GM12864 (cell line): ENCODE measurements at regions not wholly inside any gene's neighbourhood (a gene's known extent, or its start where the extent isn't known, plus 50 kb on each side); places are given as distances from the start of the nearest gene placed in this dataset.

Source experiments
- DNase-seq: peaks from one replicate; pipeline ENCODE4 v3.0.0-alpha.2; 2011; ENCODE audit warnings: low read depth
- H3K4me3 ChIP-seq: 2 replicates; pipeline ENCODE4 v1.5.1; 2011; ENCODE audit warnings: mild to moderate bottlenecking, low read depth, low read length, control low read depth
- TF ChIP-seq, protein P1 (sequence below): IDR thresholded peaks from 2 replicates; pipeline ENCODE4 v1.5.1; 2011; ENCODE audit warnings: low read depth, mild to moderate bottlenecking, moderate library complexity, low read length, control low read depth, inconsistent platforms; ENCODE audit errors: missing control alignments

DNA sequence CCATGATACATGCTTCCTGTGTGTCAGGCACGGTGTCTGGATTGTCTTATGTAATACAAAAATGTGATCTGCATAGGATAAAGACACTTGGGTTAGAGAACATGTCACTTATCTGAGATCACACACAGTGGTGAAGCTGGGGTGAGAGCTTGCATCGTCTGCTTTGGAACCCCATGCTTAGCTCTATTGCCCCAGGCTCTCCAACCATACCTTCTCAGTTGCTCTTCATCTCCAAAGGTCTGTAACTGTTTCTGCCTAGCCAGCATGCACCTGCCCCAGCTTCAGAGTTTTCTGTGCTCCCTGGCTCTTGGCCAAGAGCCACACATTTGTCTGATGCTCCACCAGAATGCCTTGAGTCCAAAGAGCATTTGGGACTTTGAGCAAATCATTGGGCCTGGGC, 93.9 kb upstream of the COG2 start:
- TF ChIP-seq, protein P1, sequence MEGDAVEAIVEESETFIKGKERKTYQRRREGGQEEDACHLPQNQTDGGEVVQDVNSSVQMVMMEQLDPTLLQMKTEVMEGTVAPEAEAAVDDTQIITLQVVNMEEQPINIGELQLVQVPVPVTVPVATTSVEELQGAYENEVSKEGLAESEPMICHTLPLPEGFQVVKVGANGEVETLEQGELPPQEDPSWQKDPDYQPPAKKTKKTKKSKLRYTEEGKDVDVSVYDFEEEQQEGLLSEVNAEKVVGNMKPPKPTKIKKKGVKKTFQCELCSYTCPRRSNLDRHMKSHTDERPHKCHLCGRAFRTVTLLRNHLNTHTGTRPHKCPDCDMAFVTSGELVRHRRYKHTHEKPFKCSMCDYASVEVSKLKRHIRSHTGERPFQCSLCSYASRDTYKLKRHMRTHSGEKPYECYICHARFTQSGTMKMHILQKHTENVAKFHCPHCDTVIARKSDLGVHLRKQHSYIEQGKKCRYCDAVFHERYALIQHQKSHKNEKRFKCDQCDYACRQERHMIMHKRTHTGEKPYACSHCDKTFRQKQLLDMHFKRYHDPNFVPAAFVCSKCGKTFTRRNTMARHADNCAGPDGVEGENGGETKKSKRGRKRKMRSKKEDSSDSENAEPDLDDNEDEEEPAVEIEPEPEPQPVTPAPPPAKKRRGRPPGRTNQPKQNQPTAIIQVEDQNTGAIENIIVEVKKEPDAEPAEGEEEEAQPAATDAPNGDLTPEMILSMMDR: no peak
- no peak overlapping the region for H3K4me3 ChIP-seq
- no peak for DNase-seq

DNA sequence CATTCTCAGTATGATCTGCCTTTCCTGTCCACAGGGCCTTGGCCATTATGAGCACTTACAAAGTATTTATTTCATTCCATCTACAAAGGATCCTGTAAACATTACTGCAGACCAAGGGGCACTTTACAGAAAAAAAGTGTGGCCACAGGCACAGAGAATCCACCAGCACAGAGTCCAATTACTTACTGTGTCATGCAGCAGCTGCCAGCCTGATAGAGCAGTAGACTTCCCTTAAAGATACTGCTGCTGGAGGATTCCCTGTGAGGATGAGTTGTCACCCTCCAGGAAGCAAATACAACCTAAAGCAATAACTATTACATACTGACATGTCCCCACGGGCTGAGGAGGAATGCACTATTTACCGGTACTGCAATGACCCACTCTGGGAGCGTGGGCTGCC, 97.1 kb upstream of the COG2 start:
- TF ChIP-seq, protein P1: no peak
- no peak for DNase-seq

DNA sequence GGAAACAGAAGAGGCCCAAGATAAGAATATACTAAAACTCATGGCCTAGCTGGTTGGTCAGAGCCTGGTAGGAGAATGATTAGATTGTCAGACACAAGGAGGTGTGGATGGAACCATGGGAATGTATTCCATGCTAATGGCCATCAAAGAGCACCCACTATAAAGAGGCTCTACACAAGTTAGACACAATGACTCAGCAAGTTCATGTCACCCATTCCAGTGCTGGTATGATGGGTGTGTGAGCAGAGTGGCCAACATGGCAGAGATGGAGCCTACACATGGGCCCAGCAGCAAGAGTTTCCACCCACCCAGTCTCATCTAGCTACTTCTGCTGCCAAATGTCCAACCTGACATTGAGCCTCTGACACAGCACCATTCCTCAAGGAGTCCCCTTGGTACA, 97.5 kb upstream of the COG2 start:
- TF ChIP-seq, protein P1: no peak
- DNase-seq: no peak
- no peak overlapping the region for H3K4me3 ChIP-seq

More for the DNA sequence above, 97.1 kb upstream of the COG2 start:
- no peak overlapping the region for H3K4me3 ChIP-seq

DNA sequence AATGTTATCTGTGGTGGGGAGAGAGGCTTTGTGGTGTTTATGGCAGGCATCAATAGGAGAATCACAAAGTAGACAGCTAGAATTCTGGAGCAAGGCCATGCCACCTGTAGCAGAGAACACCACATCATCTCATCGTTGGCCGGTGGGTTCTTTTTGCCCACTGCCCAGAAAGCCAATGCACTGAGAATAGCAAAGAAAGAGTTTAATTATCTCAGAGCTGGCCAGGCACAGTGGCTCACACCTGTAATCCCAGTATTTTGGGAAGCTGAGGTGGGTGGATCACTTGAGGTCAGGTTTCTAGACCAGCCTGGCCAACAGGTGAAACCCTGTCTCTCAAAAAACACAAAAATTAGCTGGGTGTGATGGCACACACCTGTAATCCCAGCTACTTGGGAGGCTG, 99.2 kb upstream of the COG2 start:
- TF ChIP-seq, protein P1: no peak
- no peak for DNase-seq
- H3K4me3 ChIP-seq: no peak overlapping the region

DNA sequence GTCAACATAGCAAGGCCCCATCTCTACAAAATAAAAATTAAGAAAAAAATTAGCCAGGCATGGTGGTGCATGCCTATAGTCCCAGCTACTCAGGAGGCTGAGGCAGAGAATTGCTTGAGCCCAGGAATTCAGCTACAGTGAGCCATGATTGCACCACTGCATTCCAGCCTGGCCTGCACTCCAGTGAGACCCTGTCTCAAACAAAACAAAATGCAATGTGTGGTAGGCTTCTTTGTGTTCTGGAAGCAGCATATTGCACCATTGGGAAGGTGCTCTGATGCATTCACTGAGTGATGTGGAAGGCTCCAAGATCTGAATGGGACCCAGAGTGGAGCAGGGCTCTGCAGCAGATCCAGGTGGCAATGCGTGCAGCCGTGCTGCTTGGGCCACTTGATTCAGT, 99.6 kb upstream of the COG2 start:
- TF ChIP-seq, protein P1: no peak
- H3K4me3 ChIP-seq: no peak overlapping the region
- DNase-seq: no peak

DNA sequence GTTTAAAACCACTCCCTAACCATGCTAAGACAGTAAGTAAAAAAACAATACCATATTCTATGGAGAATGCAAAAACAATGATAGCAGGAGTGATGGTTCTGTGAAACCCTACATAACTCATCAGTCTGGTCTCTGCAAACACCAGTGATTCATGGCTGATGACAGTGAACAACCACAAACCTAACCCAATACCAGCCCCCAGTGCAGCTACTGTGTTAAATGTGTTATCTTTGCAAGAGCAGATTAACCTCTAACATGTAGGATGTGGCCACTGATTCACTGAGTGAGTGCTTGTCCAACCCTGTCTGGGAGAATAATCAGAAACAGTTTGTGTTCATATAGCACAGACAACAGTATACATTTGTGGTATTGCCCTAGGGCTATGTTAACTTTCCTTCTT, 100.2 kb upstream of the COG2 start:
- H3K4me3 ChIP-seq: no peak overlapping the region
- no peak for DNase-seq
- TF ChIP-seq, protein P1: no peak

DNA sequence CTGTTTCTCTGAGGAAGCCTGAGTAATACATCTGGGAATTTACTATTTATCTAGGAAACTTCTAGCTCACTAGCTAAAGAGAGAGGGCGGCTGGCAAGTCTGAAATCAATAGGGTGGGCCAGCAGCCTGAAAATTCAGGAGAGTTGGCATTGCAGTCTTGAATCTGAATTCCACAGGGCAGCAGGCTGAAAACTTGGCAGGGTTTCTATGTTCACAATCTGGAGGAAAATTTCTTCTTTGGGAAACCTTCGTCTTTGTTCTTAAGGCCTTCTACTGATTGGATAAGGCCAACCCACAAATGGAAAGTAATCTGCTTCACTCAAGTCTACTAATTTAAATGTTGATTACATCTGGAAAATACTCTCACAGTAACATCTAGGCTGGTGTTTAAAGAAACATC, 101.0 kb upstream of the COG2 start:
- DNase-seq: no peak

More for the DNA sequence above, 101.0 kb upstream of the COG2 start:
- no peak overlapping the region for H3K4me3 ChIP-seq
- TF ChIP-seq, protein P1: no peak
